ENCODE measurements at regions not wholly inside any gene's neighbourhood (a gene's known extent, or its start where the extent isn't known, plus 50 kb on each side); places are given as distances from the start of the nearest gene placed in this dataset.

DNA sequence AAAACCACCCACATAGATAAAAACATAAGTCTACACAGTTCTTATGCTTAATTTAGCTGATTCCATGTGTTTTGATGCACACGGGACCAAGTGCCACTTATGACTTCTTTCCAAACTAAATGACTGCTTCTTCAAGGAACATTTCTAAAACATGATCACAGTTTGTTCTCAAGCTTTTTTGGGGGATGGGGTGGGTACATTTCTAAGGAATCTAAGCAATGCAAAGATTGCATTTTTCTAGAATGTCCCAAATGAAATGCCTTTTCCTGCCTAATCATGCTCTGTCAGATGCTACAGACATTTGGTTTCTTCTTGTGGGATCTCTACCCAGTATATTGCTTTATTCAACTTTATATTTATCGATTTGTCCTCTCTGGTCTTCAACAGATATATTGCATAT, 496.8 kb upstream of the JAG1 start:
- no peaks in the 10 kb centered on the region for H3K36me3 ChIP-seq
- TF ChIP-seq, protein P1, sequence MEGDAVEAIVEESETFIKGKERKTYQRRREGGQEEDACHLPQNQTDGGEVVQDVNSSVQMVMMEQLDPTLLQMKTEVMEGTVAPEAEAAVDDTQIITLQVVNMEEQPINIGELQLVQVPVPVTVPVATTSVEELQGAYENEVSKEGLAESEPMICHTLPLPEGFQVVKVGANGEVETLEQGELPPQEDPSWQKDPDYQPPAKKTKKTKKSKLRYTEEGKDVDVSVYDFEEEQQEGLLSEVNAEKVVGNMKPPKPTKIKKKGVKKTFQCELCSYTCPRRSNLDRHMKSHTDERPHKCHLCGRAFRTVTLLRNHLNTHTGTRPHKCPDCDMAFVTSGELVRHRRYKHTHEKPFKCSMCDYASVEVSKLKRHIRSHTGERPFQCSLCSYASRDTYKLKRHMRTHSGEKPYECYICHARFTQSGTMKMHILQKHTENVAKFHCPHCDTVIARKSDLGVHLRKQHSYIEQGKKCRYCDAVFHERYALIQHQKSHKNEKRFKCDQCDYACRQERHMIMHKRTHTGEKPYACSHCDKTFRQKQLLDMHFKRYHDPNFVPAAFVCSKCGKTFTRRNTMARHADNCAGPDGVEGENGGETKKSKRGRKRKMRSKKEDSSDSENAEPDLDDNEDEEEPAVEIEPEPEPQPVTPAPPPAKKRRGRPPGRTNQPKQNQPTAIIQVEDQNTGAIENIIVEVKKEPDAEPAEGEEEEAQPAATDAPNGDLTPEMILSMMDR (IDR thresholded peaks at IDR 0.05): no peak
- no peaks in the 10 kb centered on the region for H3K27me3 ChIP-seq
- DNase-seq: no peak
- WGBS, 2 donors: 74 to 78% methylated on average over 2 of the region's 2 CpGs
- no peaks in the 10 kb centered on the region for H3K9me3 ChIP-seq
- no peak overlapping the region for H3K4me3 ChIP-seq
- H3K27ac ChIP-seq: peak overlapping the region in 1 of 4 donors; percentile 5
- intact Hi-C loops (cut with DNase I): no loop called here
- no peaks in the 10 kb centered on the region for H3K4me1 ChIP-seq

DNA sequence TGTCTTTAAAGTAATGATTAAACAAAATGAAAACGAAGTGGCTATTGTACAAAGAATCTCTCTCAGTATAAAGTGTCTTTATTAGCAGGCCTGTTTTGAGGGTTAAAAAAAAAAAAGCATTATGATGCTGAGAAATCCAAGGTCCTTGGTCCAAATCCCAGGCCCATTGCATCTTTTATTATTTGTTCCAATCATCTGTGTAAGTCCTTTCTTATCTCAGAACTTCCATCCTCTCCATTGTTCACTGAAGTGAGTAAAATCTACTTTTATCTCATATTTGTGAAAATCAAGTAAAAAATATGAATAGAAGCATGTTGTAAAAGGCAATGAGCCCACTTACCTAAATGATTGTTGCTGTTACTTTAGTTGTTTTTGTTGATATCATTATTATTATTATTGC, 499.1 kb upstream of the JAG1 start:
- Histone ChIP-seq H3K4me3 (no peak overlapping the region), H3K36me3 (no peaks in the 10 kb centered on the region), H3K4me1 (no peaks in the 10 kb centered on the region), H3K27me3 (no peaks in the 10 kb centered on the region), H3K9me3 (no peaks in the 10 kb centered on the region), H3K27ac (no peak overlapping the region)
- TF ChIP-seq, protein P1 (IDR thresholded peaks at IDR 0.05): no peak
- no peak for TF ChIP-seq POLR2A (IDR thresholded peaks at IDR 0.05)
- 74 to 81% methylated on average over 1 of the region's 1 CpG for WGBS, 2 donors
- no peak for DNase-seq
- intact Hi-C loops (cut with DNase I): no loop called here

DNA sequence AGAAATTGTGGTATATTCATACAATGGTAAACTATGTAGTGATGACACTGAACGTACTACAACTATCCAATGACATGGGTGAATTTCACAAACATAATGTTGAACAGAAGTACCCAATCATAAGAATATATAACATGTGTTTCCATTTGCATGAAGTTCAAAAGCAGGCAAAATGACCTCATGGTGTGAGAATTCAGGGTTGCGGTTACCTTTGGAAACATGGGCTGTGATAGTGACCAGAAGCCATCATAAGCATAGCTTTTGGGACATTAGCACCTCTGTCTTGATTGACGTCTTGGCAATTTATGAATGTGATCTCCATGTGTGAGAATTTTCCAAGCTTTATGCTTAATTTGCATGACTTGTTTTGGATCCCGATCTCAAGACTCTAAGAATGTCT, 500.1 kb upstream of the JAG1 start:
- intact Hi-C loops (cut with DNase I): no loop called here

DNA sequence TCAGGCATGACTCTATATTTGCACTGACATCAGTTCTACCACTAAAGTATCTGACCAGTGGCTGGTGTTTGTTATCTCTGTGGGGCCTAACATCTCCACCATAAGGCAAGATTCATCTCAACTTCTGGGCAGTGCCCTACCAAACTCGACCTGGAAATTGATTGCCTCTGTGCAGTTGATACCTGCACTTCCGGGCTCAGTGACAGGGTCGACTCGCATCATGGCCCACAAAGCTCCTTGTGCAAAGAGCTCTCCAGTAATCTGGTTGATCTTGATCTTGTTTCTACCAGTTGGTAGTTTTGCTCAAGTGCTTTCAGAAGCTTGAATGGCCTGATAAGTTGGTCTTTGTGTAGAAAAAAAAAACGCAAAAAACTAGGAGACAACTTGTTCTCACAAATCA, 501.1 kb upstream of the JAG1 start:
- WGBS, 2 donors: 81 to 82% methylated on average over 4 to 5 of the region's 5 CpGs
- H3K36me3 ChIP-seq: no peaks in the 10 kb centered on the region
- peaks cover 0 to 14% (median 0%) of the 10 kb centered on the region in 3 donors for H3K4me1 ChIP-seq
- no peak for TF ChIP-seq POLR2A (IDR thresholded peaks at IDR 0.05)
- TF ChIP-seq, protein P1 (IDR thresholded peaks at IDR 0.05): no peak
- no peak for DNase-seq
- intact Hi-C loops (cut with DNase I): no loop called here
- no peaks in the 10 kb centered on the region for H3K27me3 ChIP-seq
- no peaks in the 10 kb centered on the region for H3K9me3 ChIP-seq
- no peak overlapping the region for H3K27ac ChIP-seq
- no peak overlapping the region for H3K4me3 ChIP-seq

More for the DNA sequence above, 500.1 kb upstream of the JAG1 start:
- Histone ChIP-seq H3K27ac (no peak overlapping the region), H3K27me3 (no peaks in the 10 kb centered on the region), H3K9me3 (no peaks in the 10 kb centered on the region), H3K4me3 (no peak overlapping the region), H3K36me3 (no peaks in the 10 kb centered on the region), H3K4me1 (peaks cover 0 to 8% (median 0%) of the 10 kb centered on the region in 3 donors)
- DNase-seq: no peak
- WGBS, 2 donors: 85 to 87% methylated on average over 4 of the region's 4 CpGs
- TF ChIP-seq, protein P1 (IDR thresholded peaks at IDR 0.05): no peak
- no peak for TF ChIP-seq POLR2A (IDR thresholded peaks at IDR 0.05)

DNA sequence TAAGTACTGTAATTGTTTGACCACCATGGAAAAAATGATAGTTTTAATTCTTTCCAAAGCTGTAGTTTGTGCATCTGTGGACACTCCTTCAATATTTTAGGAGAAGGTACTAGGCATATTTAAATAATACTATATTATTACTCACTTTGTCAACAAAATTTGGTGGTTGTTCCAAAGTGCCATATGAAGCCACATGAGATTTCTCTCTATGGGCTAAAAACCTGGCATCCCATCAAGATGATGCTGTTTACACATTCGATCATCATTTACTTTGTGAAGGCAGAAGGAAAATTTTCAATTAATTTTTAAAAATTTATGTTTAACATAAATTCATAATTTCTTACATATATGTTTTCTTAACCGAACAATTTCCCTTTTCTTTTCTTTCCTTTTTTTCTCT, 502.6 kb upstream of the JAG1 start:
- Histone ChIP-seq H3K4me3 (no peak overlapping the region), H3K27ac (no peak overlapping the region), H3K4me1 (peaks cover 0 to 14% (median 0%) of the 10 kb centered on the region in 3 donors), H3K36me3 (no peaks in the 10 kb centered on the region), H3K9me3 (peaks cover 0 to 7% (median 0%) of the 10 kb centered on the region in 3 donors), H3K27me3 (no peaks in the 10 kb centered on the region)
- intact Hi-C loops (cut with DNase I): no loop called here
- TF ChIP-seq, protein P1 (IDR thresholded peaks at IDR 0.05): no peak
- no peak for TF ChIP-seq POLR2A (IDR thresholded peaks at IDR 0.05)
- DNase-seq: no peak
- 79 to 92% methylated on average over 2 of the region's 2 CpGs for WGBS, 2 donors
